22Rv1 (cell line): ENCODE measurements at regions not wholly inside any gene's neighbourhood (a gene's known extent, or its start where the extent isn't known, plus 50 kb on each side); places are given as distances from the start of the nearest gene placed in this dataset.

Experiments
- ZFX ChIP-seq: fragments of 450-650 bp; IDR thresholded peaks from 2 replicates; pipeline ENCODE4 v1.6.1; 2017; ENCODE audit warnings: antibody characterized with exemption, borderline replicate concordance
- TF ChIP-seq, protein P1 (sequence below): fragments of 450-650 bp; IDR thresholded peaks from 2 replicates; pipeline ENCODE4 v1.5.1; 2017; ENCODE audit warnings: mild to moderate bottlenecking

DNA sequence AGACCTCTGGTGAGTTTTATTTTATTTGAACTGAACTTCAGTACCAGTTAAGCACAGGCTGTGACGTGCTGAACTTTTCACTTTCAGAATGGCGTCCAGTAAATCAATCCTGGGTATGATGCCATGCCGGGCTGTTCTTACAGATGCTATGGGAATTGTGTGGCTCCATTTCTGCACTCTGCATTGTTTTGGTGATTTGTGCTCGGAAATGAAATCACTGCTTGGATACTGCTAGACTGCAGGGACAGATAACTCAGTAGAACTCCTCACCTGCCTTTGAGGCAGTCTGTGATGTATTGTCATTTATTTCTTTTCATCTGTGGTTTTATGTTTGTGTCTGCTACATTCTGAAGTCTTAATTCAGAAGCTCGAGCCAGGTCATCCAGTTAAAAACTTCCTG lies 172.7 kb downstream of the PTPN11 start:
- TF ChIP-seq, protein P1, sequence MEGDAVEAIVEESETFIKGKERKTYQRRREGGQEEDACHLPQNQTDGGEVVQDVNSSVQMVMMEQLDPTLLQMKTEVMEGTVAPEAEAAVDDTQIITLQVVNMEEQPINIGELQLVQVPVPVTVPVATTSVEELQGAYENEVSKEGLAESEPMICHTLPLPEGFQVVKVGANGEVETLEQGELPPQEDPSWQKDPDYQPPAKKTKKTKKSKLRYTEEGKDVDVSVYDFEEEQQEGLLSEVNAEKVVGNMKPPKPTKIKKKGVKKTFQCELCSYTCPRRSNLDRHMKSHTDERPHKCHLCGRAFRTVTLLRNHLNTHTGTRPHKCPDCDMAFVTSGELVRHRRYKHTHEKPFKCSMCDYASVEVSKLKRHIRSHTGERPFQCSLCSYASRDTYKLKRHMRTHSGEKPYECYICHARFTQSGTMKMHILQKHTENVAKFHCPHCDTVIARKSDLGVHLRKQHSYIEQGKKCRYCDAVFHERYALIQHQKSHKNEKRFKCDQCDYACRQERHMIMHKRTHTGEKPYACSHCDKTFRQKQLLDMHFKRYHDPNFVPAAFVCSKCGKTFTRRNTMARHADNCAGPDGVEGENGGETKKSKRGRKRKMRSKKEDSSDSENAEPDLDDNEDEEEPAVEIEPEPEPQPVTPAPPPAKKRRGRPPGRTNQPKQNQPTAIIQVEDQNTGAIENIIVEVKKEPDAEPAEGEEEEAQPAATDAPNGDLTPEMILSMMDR, result no peak
- no peak for TF ChIP-seq ZFX
